RCC 7860 (cell line): ENCODE measurements at regions not wholly inside any gene's neighbourhood (a gene's known extent, or its start where the extent isn't known, plus 50 kb on each side); places are given as distances from the start of the nearest gene placed in this dataset.

Source experiments
- DNase-seq: peaks from one replicate; pipeline ENCODE4 v3.0.0-alpha.2; 2015; ENCODE audit warnings: low spot score
- FAIRE-seq: peaks from 2 replicates; lab custom pipeline; 2012; peaks lifted over from hg19 to GRCh38; lab: Jason Lieb, UNC

DNA sequence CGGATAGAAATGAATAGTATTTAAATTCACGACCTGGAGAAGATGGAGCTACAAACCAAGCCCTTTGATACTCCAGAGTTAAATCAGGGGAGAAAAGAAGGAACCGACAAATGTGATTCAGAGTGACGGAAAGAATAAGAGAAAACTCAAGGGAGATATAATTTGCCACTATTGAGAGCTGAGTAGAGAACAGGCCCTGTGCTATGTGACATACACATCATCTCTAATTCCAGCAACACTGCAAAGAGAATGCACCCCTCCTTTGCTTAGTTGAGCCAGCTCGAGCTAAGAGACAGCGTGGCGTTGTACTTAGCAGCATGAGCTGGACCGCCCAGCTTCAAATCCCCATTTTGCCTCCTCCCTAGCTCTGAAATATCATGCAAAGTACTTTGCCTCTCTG, 266.4 kb upstream of the TENM3 start:
- FAIRE-seq (no peak), DNase-seq (no peak)

DNA sequence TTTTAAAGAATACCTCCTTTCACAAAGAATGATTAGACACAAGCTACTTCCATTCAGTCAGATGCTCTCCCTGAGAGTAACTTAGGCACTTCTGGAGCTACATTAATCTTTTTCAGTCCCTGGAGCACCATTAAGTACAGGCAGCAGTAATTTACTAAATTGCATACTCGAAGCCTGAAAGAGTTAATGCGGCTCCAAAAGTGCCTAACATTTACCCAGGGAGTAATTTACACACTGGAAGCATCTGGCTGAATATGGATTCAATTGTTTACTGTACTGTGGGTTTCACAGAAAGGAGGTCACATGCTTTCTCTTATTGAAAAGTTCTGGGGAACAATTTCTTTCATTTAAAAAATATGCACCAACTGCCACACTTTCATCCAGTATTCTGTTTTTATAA, 260.8 kb upstream of the TENM3 start:
- DNase-seq = no peak
- no peak for FAIRE-seq

- FAIRE-seq = no peak
- DNase-seq = no peak
Observed at GRCh38 chr4:181982856-181983255, 260.3 kb upstream of the TENM3 start.

DNA sequence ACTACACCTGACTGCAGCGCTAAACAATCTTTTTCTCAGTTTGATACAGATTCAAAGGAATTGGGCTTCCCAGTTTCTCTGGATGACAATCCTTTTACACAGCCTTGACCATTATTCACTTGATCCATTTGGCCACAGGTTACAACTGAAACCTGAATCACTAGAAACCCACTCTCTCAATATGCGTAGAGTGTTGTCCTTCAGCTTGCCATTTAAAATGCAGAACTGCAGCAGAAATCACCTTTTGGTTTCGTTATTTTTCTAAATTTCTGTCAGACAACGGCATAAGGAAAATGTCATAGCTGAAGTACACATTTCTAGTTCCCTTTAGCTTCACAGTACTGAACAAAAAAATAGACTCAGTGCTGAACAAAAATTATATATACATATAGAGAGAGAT, 255.8 kb upstream of the TENM3 start:
- DNase-seq = no peak
- FAIRE-seq = no peak

- no peak for FAIRE-seq
- DNase-seq = no peak
Observed at GRCh38 chr4:181989071-181989470, 254.1 kb upstream of the TENM3 start.

DNA sequence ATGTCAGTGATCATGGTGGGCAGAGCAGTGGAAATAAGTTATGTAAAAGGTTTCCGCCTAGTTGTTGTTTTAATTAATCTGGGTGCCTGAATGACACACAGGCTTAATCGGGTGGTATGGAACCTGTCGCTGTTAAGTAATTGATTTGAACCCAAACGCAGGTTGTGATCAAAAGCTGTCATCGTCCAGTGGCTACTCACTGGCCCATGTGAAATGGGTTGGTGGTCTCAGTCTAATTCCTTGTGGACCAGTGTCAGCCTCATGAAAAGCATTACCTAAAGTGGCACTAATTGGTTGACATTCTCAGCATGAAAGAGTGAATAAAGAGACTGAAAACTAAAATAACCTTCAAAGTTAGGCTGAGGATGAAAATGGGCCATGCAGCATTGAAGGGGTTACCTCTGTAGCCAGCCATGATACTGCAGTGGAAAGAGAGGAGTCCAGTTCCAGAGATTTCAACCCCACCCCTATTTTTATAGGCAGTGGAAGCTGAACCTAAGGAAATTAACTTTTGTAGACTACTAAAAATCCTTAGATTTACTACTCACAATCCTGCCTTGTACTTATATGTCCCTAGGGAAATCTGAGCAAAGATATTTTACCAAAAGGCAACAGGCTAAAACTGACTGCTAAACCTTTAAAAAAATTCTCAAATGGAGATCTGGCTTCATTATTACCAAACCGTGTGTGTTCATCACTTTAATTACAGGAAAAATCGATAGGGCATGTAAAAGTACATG, 251.7 kb upstream of the TENM3 start:
- no peak for DNase-seq
- no peak for FAIRE-seq

DNA sequence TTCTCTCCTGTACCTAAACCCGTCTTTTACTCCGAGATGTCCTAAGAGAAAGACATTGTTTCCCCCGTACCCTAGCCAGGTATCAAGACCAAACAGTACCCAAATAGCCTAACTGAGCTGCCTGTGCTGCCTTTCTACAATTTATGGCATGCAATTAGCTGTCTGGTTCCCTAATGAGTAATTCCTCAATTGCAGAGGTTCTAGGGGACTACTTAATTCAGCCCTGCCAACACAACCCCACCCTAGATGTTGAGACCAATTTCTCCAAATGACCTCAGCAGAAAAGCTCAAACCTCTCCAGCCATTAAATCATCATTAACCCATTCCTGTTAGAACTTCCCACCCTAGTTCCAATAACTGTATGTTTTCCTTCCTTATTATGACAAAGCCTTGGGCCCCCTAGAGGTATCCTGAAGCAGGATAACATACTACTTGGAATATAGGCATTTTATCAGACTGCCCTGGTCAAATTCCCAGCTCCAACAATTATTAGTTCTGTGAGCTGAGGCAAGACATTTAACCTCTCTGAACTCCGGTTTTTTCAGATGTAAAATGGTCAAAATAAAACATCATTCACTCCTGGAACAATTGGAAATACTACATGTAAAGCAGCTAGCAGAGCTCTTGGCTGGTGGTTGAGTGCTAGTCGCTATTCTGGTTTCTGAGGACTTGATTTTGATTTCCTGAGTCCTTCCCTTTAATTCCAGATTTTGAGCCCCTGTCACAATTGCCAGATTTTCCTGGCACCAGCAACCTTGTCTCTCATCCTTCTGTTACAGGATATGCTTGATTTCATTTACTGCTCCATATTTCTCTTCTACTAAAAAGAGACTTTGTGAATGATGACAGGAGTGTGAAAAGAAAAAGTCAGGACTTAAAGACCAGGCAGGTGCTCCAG, 244.6 kb upstream of the TENM3 start:
- DNase-seq (no peak), FAIRE-seq (no peak)

GRCh38 chr4:182000077-182000476, 243.1 kb upstream of the TENM3 start:
- DNase-seq = no peak
- FAIRE-seq = no peak

- DNase-seq = no peak
- no peak for FAIRE-seq
Observed at GRCh38 chr4:182010876-182011275, 232.3 kb upstream of the TENM3 start.

- FAIRE-seq (no peak), DNase-seq (no peak)
Observed at GRCh38 chr4:182014164-182014563, 229.0 kb upstream of the TENM3 start.

GRCh38 chr4:182015014-182015413, 228.2 kb upstream of the TENM3 start:
- DNase-seq (no peak), FAIRE-seq (no peak)

DNA sequence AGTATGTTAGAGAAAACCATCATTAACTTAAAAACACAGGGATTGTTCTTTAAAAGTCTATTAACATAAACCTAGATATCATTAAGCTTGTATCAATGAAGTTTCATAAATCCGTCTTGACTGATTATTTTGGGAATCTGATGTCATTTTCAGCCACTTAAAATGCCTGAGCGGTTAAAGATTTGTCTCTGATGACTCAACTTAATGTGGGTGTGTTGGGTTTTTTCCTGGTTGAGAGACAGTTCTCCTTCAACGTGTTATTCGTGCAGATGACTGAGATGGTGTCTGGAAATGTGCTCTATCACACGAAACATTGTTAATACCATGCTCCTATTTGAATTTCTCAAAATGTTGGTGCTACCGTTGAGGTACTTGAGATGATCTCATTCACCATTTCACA, 227.3 kb upstream of the TENM3 start:
- DNase-seq (peak; percentile 36), FAIRE-seq (peak; percentile 74)

GRCh38 chr4:182017038-182017437, 226.2 kb upstream of the TENM3 start:
- FAIRE-seq (no peak), DNase-seq (no peak)

DNA sequence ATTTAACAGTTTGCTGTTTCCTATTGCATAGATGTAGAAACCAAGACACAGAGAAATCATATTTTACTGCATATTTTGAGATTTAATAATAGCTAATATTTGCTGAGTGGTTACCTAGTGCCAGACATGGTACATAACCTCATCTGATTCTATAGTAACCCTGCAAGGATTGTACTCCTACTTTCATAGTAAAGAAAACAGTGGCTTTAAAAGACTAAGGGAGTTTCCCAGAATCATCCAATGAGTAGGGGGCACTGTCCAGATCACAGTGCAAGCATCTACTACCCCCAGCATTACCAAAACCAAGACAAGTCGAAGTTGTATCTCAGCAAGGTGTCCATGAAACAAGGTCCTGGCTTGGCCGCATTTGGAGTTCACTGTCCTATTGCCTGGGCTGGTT, 224.5 kb upstream of the TENM3 start:
- no peak for FAIRE-seq
- no peak for DNase-seq

GRCh38 chr4:182019148-182019652, 224.0 kb upstream of the TENM3 start:
- DNase-seq = no peak
- no peak for FAIRE-seq

- FAIRE-seq = no peak
- DNase-seq = no peak
Observed at GRCh38 chr4:182022909-182023308, 220.3 kb upstream of the TENM3 start.

DNA sequence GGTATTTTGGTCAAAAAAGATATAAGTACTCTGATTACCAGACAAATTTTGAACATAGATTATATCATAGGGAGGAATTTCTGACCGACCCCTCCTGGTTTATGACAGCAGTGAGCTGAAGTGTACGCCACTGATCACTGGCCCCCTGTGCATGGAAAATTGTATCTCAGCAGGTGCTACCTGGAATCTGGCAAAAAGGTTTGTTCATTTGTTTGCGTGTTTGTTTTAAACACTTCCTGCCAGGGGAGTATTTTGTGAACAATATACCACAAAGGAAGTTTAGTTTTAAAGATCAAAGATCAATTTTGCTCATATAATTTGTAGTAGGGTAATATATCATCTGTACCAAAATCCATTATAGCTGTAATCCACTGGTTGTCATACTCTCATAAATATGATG, 219.7 kb upstream of the TENM3 start:
- FAIRE-seq = no peak
- no peak for DNase-seq

- FAIRE-seq (no peak), DNase-seq (no peak)
Observed at GRCh38 chr4:182042945-182043344, 200.3 kb upstream of the TENM3 start.

GRCh38 chr4:182048871-182049270, 194.3 kb upstream of the TENM3 start:
- FAIRE-seq (no peak), DNase-seq (no peak)

DNA sequence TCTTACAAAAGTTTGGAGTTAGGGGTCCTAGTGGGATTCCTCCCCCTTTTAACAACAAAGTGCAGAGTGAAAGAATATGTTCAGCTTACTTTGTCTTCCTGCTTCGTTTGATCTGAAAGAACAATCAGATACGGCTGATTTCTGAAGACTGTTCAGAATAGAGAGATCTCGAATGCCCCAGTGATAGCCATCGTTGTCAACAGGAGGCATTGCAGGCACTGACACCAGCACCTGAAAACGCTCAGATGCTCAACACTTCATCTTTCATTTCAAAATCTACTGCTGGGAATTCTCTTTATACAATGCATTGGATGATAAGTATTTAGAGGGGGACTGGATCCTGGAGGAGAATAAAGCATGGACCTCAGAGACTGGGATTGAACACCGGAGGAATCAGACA, 186.3 kb upstream of the TENM3 start:
- FAIRE-seq = no peak
- DNase-seq = no peak

DNA sequence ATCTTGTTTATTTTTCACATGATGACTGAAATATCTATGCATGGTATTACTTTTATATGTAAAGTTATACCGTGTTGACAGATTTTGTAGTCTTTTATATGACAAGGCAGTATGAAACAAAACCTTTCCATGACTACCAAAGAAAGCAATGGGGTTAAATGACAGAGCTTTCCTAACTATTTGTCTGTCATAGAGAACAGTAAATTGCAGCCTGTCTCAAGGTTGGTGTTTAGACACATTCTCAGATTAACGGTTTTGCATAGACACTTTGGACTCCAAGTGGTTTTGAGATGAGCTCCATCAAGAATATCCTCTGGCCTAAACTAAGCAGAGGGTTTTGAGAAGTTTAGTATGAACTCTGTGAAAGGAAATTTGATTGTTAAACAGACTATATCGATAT, 180.7 kb upstream of the TENM3 start:
- FAIRE-seq (no peak), DNase-seq (no peak)

DNA sequence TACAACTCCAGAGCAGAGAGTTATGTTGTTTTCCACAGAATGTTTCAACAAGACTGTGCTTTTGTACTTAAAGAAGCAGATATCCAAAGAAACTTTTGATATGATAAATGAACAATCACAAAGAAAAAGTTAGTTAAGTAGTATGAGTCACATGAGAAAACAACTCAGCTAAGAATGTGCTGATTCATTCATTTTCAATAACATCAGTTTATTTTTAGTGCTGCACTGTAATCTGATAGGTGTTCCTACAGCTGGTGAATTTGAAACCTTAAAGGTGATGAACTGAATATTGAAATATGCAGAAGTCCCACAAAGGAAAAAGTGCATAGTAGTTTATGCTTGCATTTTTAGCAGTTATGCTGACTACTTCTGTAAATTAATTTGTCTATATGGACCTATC, 180.3 kb upstream of the TENM3 start:
- DNase-seq = peak; percentile 24
- FAIRE-seq = no peak
